AG08395 (cell line): ENCODE measurements at regions not wholly inside any gene's neighbourhood (a gene's known extent, or its start where the extent isn't known, plus 50 kb on each side); places are given as distances from the start of the nearest gene placed in this dataset.
A peak's percentile ranks its signal among the peaks of the same experiment; 100 is the strongest.

ENCODE experiments used
- DNase-seq: peaks from one replicate; pipeline ENCODE4 v3.0.0; 2012; ENCODE audit warnings: mixed read lengths, low spot score

DNA sequence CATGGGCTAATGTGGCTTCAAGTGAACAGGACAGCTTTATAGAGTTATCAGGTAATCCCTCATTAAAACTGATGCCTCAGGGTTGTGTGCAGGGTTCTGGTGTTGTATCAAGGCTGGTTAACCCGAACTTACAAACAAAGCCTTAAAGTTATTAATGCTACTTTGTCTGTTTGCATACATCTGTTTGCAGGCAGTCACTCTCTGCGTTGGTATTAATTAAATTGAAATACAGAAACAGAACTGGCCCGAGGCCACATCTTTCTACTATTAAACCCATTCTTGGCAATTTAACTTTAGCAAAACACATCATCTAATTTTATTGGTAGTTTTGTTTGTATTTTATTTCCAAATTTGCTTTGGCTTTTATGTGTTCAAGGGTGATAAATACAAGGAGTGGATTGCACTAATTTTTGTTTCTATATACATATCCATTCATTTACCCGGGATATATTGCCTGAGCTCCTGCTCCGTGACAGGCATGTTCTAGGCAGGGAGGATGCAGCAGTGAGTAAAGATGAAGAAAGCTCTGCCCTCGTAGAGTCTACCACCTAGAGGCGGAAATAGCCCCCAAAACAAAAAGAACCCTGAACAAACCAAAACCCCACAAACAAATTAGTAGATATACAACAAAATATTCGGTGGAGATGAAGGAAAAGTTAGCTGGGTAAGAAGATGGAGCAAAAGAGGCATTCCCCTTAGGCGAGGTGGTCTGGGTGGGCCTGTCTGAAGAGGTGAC lies 164.2 kb downstream of the MACROH2A1 start:
- no peak for DNase-seq

GRCh38 chr5:135234242-135234641 lies 164.8 kb downstream of the MACROH2A1 start:
- DNase-seq: no peak

- no peak for DNase-seq
Measured at GRCh38 chr5:135233477-135233876, 165.6 kb downstream of the MACROH2A1 start.

DNA sequence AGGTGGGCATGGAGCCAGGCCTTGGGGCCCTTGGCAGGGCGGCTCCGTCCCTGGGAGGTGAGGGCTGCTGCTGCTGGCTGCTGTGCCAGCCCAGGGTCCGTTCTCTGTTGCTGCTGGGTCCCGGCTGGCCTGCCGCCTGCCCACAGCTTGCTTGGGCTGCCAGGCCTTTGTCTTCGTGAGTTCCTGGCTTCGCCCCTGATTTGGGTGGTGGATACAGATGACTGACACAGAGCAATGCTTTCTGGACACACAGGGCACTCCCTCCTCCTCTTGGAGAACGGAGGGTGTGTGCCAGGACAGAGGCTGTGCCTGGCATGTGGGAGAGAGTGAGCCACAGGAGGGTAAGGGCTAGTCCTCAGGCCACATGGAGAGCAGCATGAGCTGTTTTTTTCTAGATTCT lies 166.1 kb downstream of the MACROH2A1 start:
- DNase-seq: no peak

GRCh38 chr5:135231289-135231688 lies 167.7 kb downstream of the MACROH2A1 start:
- DNase-seq: no peak

GRCh38 chr5:135230251-135230925 lies 168.6 kb downstream of the MACROH2A1 start:
- DNase-seq: peak; percentile 69

- no peak for DNase-seq
Measured at GRCh38 chr5:135229679-135230132, 169.3 kb downstream of the MACROH2A1 start.

- no peak for DNase-seq
Measured at GRCh38 chr5:135229122-135229521, 169.9 kb downstream of the MACROH2A1 start.

DNA sequence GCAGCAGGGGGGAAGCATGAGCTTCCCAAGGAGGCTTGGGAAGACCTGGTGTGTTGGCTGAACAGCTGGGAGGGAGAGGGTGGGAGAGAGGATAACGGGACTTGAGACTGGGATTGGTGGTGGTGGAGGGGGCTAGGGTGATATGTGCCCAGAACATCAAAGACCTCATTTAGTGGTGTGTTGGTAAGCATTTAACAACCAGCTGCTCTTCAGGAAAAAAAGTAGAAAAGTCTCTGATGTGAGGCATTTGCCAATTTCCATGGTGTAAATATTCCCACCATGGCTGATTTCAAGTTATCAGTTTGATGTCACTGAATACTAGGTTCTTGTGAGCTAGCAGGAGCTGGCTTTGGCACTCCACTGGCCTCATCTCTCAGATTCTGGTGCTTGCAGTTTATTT lies 170.8 kb downstream of the MACROH2A1 start:
- no peak for DNase-seq

DNA sequence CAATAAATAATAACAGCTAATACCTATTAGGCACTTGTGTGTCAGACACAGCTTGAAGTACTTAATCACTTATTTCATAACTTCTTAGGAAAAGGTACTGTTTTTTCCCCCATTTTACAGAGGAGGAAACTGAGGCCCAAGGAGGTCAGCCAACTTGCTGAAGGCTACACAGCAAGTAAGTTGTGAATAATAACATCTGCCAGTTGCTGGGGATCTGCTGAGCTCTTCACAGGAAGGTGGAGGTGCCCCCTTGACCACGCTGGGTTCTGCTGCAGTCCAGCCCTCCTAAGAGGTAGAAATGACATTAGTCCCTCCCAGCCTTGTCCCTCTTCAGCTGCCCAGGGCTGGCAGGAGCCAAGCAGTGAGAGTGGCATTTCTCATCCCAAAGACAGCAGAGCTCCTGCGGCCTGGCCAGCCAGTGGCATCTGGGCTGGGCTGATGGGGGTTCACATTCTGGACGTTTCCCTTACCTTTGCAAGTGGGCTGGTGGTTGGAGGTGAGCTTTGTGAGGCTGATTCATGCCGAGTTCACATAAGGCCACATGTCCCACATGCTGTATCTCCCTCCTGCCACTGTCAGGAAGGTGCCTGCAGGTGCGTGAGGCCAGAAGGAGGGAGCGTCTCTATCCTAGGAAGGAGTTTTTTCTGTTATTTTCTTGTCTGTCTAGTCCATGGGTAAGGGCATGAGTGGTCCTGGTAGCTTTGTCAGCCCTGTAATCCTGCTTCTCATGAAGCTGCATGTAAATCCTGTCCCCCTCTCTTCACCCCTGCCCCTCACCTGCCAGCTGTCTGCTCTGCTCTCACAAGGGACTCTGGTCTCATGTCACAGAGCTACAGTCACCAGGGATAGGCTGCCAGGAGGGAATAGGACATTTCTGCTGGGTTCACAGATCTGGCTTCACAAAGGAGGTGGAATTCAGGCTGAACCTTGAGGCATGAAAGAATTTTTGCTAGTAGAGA lies 171.7 kb downstream of the MACROH2A1 start:
- no peak for DNase-seq

GRCh38 chr5:135225856-135226560 lies 173.0 kb downstream of the MACROH2A1 start:
- DNase-seq: no peak

- DNase-seq: no peak
Measured at GRCh38 chr5:135223891-135224625, 175.0 kb downstream of the MACROH2A1 start.

DNA sequence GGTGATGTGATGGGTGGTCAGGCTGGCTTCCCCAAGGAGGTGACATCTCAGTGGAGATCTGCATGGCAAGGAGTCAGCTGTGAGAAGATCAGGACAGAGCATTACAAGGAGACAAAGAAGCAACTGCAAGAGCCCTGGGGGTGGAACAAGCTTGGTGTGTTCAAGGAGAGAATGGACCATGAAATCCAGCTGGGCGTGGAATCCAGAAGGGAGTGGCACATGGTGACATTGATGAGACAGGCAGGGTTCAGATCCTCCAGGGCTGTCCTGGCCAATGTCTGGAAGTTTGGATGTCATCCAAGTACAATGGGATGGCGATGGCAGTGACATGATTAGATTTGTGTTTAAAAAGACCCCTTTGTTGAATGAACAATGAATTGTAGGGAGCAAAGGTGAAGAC lies 175.6 kb downstream of the MACROH2A1 start:
- DNase-seq: no peak

GRCh38 chr5:135222771-135223170 lies 176.3 kb downstream of the MACROH2A1 start:
- DNase-seq: no peak

- DNase-seq: no peak
Measured at GRCh38 chr5:135222171-135222681, 176.8 kb downstream of the MACROH2A1 start.

DNA sequence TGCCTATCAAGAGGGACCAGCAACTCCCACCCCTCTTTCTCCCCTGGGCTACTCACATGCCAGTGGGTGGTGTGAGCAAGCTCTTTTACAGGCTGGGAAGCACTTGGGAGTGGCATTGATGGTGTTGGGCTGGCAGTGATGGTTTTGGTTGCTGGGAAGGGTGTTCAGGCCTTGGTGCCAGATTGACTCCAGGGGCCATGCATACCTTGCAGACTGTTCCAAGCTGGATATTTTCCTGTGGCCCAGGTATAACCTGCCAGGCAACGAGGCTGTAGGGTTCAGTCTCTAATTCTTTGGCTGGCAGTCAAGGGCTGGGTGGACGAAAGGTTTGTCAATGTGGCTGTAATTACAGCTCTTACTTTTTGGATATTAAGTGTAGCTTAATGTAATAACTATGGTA lies 177.3 kb downstream of the MACROH2A1 start:
- no peak for DNase-seq

DNA sequence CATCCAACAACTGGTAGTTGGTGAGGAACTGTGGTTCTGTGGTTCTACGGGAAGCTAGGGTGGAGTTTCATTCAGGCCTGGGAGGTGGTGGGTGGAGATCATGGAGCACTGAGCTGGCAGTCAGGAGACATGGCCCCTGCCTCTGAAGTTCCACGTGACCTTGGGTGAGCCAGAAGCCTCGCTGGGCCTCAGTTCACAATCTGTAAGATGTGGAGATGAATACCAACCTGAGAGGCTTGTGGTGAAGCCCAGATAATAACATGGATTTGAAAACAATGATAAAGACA lies 177.9 kb downstream of the MACROH2A1 start:
- no peak for DNase-seq

GRCh38 chr5:135220394-135221186 lies 178.4 kb downstream of the MACROH2A1 start:
- DNase-seq: no peak

- no peak for DNase-seq
Measured at GRCh38 chr5:135219868-135220267, 179.2 kb downstream of the MACROH2A1 start.
